GM12878 (cell line): ENCODE measurements at regions not wholly inside any gene's neighbourhood (a gene's known extent, or its start where the extent isn't known, plus 50 kb on each side); places are given as distances from the start of the nearest gene placed in this dataset.

ENCODE experiments used
- ATF7 ChIP-seq: fragments of 450-650 bp; IDR thresholded peaks from 2 replicates; pipeline ENCODE4 v1.6.1; 2016; ENCODE audit warnings: low read depth, mild to moderate bottlenecking
- CBFB ChIP-seq: IDR thresholded peaks from 2 replicates; pipeline ENCODE4 v1.6.1; 2016; ENCODE audit warnings: antibody characterized with exemption, low read depth
- EZH2 ChIP-seq: IDR thresholded peaks from 2 replicates; pipeline ENCODE4 v1.6.1; 2012; ENCODE audit warnings: low read depth, mild to moderate bottlenecking, control low read depth, inconsistent platforms, low read length, borderline replicate concordance; ENCODE audit not compliant: control insufficient read depth
- MYC ChIP-seq: IDR thresholded peaks from 2 replicates; pipeline ENCODE4 v1.6.1; 2011; ENCODE audit warnings: mild to moderate bottlenecking, low read length, moderate library complexity, inconsistent platforms; ENCODE audit not compliant: insufficient read depth, insufficient replicate concordance, insufficient read length, severe bottlenecking
- POLR2A ChIP-seq: IDR thresholded peaks from 2 replicates; pipeline ENCODE4 v1.6.1; 2011; ENCODE audit warnings: low read depth, mild to moderate bottlenecking, low read length
- POLR2AphosphoS5 ChIP-seq: IDR thresholded peaks from 2 replicates; pipeline ENCODE4 v1.6.1; 2011; ENCODE audit warnings: mild to moderate bottlenecking, low read length, inconsistent platforms
- RAD21 ChIP-seq: IDR thresholded peaks from 2 replicates; pipeline ENCODE4 v1.6.1; 2011; ENCODE audit warnings: mild to moderate bottlenecking, low read depth, low read length, moderate library complexity; ENCODE audit not compliant: insufficient read depth
- RCOR1 ChIP-seq: conservative IDR thresholded peaks from 2 replicates; pipeline ENCODE4 v1.6.1; 2012; ENCODE audit warnings: low read depth, low read length, improper control_type of control experiment
- SIN3A ChIP-seq: IDR thresholded peaks from 2 replicates; pipeline ENCODE4 v1.6.1; 2012; ENCODE audit warnings: low read depth, low read length, improper control_type of control experiment
- TCF12 ChIP-seq: IDR thresholded peaks from 2 replicates; pipeline ENCODE4 v1.6.1; 2011; ENCODE audit warnings: low read depth, mild to moderate bottlenecking, low read length
- TF ChIP-seq, protein P1 (sequence below): IDR thresholded peaks from 2 replicates; pipeline ENCODE4 v1.6.1; 2011; ENCODE audit warnings: low read depth, low read length, improper control_type of control experiment, borderline replicate concordance
- TF ChIP-seq, protein P2 (sequence below), 3 experiments: IDR thresholded peaks in 2 of 3; conservative IDR thresholded peaks in 1 of 3; 2 replicates each; pipeline ENCODE4 v1.5.1; 2011; ENCODE audit warnings: low read depth in 3 of 3, low read length in 3 of 3, mild to moderate bottlenecking in 3 of 3, control low read depth in 2 of 3, moderate library complexity in 2 of 3, inconsistent platforms in 1 of 3, mixed read lengths in 1 of 3; ENCODE audit not compliant: control insufficient read depth in 2 of 3, insufficient read depth in 1 of 3; ENCODE audit errors: extremely low read depth in 1 of 3
- TF ChIP-seq, protein P3 (sequence below): IDR thresholded peaks from 2 replicates; pipeline ENCODE4 v1.6.1; 2012; ENCODE audit warnings: low read depth, low read length, improper control_type of control experiment

- no peak for TF ChIP-seq CBFB
- no peak for TF ChIP-seq EZH2
- TF ChIP-seq, protein P1, sequence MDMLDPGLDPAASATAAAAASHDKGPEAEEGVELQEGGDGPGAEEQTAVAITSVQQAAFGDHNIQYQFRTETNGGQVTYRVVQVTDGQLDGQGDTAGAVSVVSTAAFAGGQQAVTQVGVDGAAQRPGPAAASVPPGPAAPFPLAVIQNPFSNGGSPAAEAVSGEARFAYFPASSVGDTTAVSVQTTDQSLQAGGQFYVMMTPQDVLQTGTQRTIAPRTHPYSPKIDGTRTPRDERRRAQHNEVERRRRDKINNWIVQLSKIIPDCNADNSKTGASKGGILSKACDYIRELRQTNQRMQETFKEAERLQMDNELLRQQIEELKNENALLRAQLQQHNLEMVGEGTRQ = no peak
- no peak for TF ChIP-seq TCF12
- TF ChIP-seq POLR2AphosphoS5 = no peak
- no peak for TF ChIP-seq SIN3A
- TF ChIP-seq ATF7 = no peak
- TF ChIP-seq RAD21 = no peak
- no peak for TF ChIP-seq MYC
- TF ChIP-seq, protein P2, sequence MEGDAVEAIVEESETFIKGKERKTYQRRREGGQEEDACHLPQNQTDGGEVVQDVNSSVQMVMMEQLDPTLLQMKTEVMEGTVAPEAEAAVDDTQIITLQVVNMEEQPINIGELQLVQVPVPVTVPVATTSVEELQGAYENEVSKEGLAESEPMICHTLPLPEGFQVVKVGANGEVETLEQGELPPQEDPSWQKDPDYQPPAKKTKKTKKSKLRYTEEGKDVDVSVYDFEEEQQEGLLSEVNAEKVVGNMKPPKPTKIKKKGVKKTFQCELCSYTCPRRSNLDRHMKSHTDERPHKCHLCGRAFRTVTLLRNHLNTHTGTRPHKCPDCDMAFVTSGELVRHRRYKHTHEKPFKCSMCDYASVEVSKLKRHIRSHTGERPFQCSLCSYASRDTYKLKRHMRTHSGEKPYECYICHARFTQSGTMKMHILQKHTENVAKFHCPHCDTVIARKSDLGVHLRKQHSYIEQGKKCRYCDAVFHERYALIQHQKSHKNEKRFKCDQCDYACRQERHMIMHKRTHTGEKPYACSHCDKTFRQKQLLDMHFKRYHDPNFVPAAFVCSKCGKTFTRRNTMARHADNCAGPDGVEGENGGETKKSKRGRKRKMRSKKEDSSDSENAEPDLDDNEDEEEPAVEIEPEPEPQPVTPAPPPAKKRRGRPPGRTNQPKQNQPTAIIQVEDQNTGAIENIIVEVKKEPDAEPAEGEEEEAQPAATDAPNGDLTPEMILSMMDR (IDR thresholded peaks at IDR 0.05 in 2 of 3, conservative IDR thresholded peaks at IDR 0.05 in 1 of 3; ENCODE audit: control insufficient read depth in 2 of 3, extremely low read depth in 1 of 3, insufficient read depth in 1 of 3, low read depth in 3 of 3, low read length in 3 of 3) = no peak
- no peak for TF ChIP-seq POLR2A
- TF ChIP-seq RCOR1 = no peak
- TF ChIP-seq, protein P3, sequence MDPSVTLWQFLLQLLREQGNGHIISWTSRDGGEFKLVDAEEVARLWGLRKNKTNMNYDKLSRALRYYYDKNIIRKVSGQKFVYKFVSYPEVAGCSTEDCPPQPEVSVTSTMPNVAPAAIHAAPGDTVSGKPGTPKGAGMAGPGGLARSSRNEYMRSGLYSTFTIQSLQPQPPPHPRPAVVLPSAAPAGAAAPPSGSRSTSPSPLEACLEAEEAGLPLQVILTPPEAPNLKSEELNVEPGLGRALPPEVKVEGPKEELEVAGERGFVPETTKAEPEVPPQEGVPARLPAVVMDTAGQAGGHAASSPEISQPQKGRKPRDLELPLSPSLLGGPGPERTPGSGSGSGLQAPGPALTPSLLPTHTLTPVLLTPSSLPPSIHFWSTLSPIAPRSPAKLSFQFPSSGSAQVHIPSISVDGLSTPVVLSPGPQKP = no peak
These were observed 56.9 kb upstream of the CD96 start for GRCh38 chr3:111485086-111485485.
